Endothelial cell of umbilical vein (primary cell): ENCODE measurements at regions not wholly inside any gene's neighbourhood (a gene's known extent, or its start where the extent isn't known, plus 50 kb on each side); places are given as distances from the start of the nearest gene placed in this dataset.

Experiments
- BruUV-seq: library from RNA; stranded (reverse); fragments of 400-500 nt; replicated peaks from 2 replicates; lab custom pipeline; 2021; lab: Mats Ljungman, UMichigan
- CTCF ChIA-PET: fragments of 300-600, 350-600 bp; sonication (Branson Sonifier 250); formaldehyde crosslinking; loops from one replicate; lab custom pipeline; 2021; ENCODE audit warnings: antibody characterized with exemption, inconsistent platforms; lab: Charles Lee
- POLR2A ChIA-PET: fragments of 300-600, 350-600 bp; sonication (Branson Sonifier 250); formaldehyde crosslinking; loops from one replicate; lab custom pipeline; 2021; ENCODE audit warnings: antibody characterized with exemption, inconsistent platforms; lab: Charles Lee
- DNase-seq: peaks from one replicate; pipeline ENCODE4 v3.0.0-alpha.2; 2011; ENCODE audit warnings: low read depth, low spot score
- FAIRE-seq: peaks from 2 replicates; lab custom pipeline; 2011; peaks lifted over from hg19 to GRCh38; lab: Jason Lieb, UNC
- H2AFZ ChIP-seq: 2 replicates; pipeline ENCODE4 v1.6.0; 2012; ENCODE audit warnings: low read depth, low read length, control low read depth, inconsistent platforms
- H3K27ac ChIP-seq: 2 replicates; pipeline ENCODE4 v1.5.1; 2011; ENCODE audit warnings: low read depth, mild to moderate bottlenecking, control low read depth, low read length, moderate library complexity; ENCODE audit not compliant: insufficient read depth
- H3K27me3 ChIP-seq, 2 experiments: 2 replicates each; pipeline versions ENCODE4 v1.6.0 to v1.6.1; 2011; ENCODE audit warnings: low read length in 2 of 2, mixed read lengths in 1 of 2; ENCODE audit not compliant: control insufficient read depth in 2 of 2, insufficient read depth in 2 of 2
- H3K36me3 ChIP-seq, 2 experiments: 2 replicates in 1 of 2; 3 replicates in 1 of 2; pipeline ENCODE4 v1.5.1; 2011; ENCODE audit warnings: low read length in 2 of 2, mild to moderate bottlenecking in 1 of 2, moderate library complexity in 1 of 2; ENCODE audit not compliant: control insufficient read depth in 2 of 2, insufficient read depth in 2 of 2; ENCODE audit errors: extremely low read depth in 1 of 2
- H3K4me1 ChIP-seq: 3 replicates; pipeline ENCODE4 v1.5.1; 2011; ENCODE audit warnings: mild to moderate bottlenecking, low read length; ENCODE audit not compliant: control insufficient read depth, insufficient read depth; ENCODE audit errors: extremely low read depth
- H3K4me2 ChIP-seq: 2 replicates; pipeline ENCODE4 v1.6.1; 2011; ENCODE audit warnings: low read length, control low read depth, mixed read lengths; ENCODE audit not compliant: insufficient read depth
- H3K4me3 ChIP-seq, 3 experiments: fragments of 200-600 bp in 1 of 3; sonication (generic), shearing (Covaris generic) in 1 of 3; replicated peaks in 1 of 3; 2 replicates each; pipeline ENCODE4 v1.5.1; 2011 to 2016; ENCODE audit warnings: control low read depth in 3 of 3, low read length in 3 of 3, mild to moderate bottlenecking in 2 of 3, inconsistent platforms in 1 of 3, low read depth in 1 of 3, moderate library complexity in 1 of 3; ENCODE audit not compliant: insufficient read depth in 1 of 3
- H3K79me2 ChIP-seq: 2 replicates; pipeline ENCODE4 v1.6.0; 2012; ENCODE audit warnings: low read length, inconsistent platforms; ENCODE audit not compliant: control insufficient read depth, insufficient read depth
- H3K9ac ChIP-seq: replicated peaks from 2 replicates; pipeline ENCODE3; 2011; ENCODE audit warnings: low read length, control low read depth; ENCODE audit not compliant: insufficient read depth; ENCODE audit errors: extremely low read depth
- H3K9me1 ChIP-seq: replicated peaks from 3 replicates; pipeline ENCODE4 v1.6.0; 2011; ENCODE audit warnings: mild to moderate bottlenecking, low read length; ENCODE audit not compliant: control insufficient read depth, insufficient read depth; ENCODE audit errors: extremely low read depth
- H3K9me3 ChIP-seq: replicated peaks from 2 replicates; pipeline ENCODE4 v1.5.1; 2012; ENCODE audit warnings: low read length, inconsistent platforms; ENCODE audit not compliant: control insufficient read depth, insufficient read depth
- H4K20me1 ChIP-seq: replicated peaks from 2 replicates; pipeline ENCODE3; 2011; ENCODE audit warnings: mild to moderate bottlenecking, low read length; ENCODE audit not compliant: control insufficient read depth, insufficient read depth; ENCODE audit errors: extremely low read depth
- EZH2 ChIP-seq: IDR thresholded peaks from 2 replicates; pipeline ENCODE4 v1.6.1; 2012; ENCODE audit warnings: borderline replicate concordance, low read depth, mild to moderate bottlenecking, moderate library complexity, low read length, inconsistent platforms; ENCODE audit not compliant: severe bottlenecking
- FOS ChIP-seq: IDR thresholded peaks from 2 replicates; pipeline ENCODE4 v1.6.1; 2011; ENCODE audit warnings: mild to moderate bottlenecking, low read length, moderate library complexity, borderline replicate concordance; ENCODE audit not compliant: insufficient read depth
- GATA2 ChIP-seq: IDR thresholded peaks from 2 replicates; pipeline ENCODE4 v1.7.0; 2011; ENCODE audit warnings: low read depth, mild to moderate bottlenecking, moderate library complexity, mixed read lengths, low read length; ENCODE audit not compliant: insufficient read length, insufficient read depth
- JUN ChIP-seq: IDR thresholded peaks from 2 replicates; pipeline ENCODE4 v1.6.1; 2011; ENCODE audit warnings: borderline replicate concordance, low read depth; ENCODE audit not compliant: insufficient read length, insufficient read depth
- MYC ChIP-seq: IDR thresholded peaks from one replicate; pipeline ENCODE4 v1.6.1; 2011; ENCODE audit warnings: mild to moderate bottlenecking, low read depth, low read length
- POLR2A ChIP-seq: IDR thresholded peaks from 2 replicates; pipeline ENCODE4 v1.6.1; 2012; ENCODE audit warnings: low read depth, mild to moderate bottlenecking, control low read depth, low read length
- POLR2AphosphoS5 ChIP-seq: IDR thresholded peaks from 2 replicates; pipeline ENCODE4 v1.6.1; 2012; ENCODE audit warnings: low read depth, mild to moderate bottlenecking, control low read depth, low read length, moderate library complexity; ENCODE audit not compliant: insufficient read depth
- dilution Hi-C: fragments of 300-500 bp; cut with MboI; formaldehyde crosslinking; loops from one replicate; pipeline ENCODE4 v1.15.0; 2019; ENCODE audit warnings: low sequenced_read_pairs; ENCODE audit not compliant: extremely low pct_ligation_motif_present
- intact Hi-C: fragments of 100-400 bp; cut with micrococcal nuclease; formaldehyde crosslinking; loops from one replicate; pipeline ENCODE4 v1.10.0; 2022
- TF ChIP-seq, protein P1 (sequence below): IDR thresholded peaks from 2 replicates; pipeline ENCODE4 v1.6.1; 2011; ENCODE audit not compliant: insufficient read depth, insufficient read length
- TF ChIP-seq, protein P2 (sequence below), 2 donors: IDR thresholded peaks; 1 replicate in 1 of 2; 2 replicates in 1 of 2; pipeline ENCODE4 v1.5.1; 2011; ENCODE audit warnings: low read length in 2 of 2, mild to moderate bottlenecking in 2 of 2, moderate library complexity in 2 of 2, control low read depth in 1 of 2, inconsistent platforms in 1 of 2, low read depth in 1 of 2; ENCODE audit not compliant: insufficient read depth in 1 of 2; ENCODE audit errors: extremely low read depth in 1 of 2

DNA sequence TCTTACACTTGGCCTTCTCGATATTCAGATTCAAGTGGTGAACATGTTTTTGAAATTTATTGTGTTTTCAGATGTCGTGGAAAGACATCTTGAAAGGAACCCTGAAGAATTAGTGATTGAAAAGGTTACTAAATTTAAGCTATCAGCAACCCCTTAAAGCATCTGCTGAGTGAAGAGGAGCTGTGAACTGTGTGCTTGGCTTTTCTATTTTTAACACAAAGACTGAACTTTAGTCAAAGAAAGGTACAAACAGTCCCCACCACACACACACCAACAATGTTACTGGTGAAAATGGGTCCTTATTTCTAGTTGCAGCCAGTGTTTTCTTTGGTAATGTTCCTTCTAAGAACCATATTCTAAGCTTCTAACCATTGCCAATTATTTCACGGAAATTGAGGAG is 95.1 kb downstream of the CYRIA start:
- no peaks in the 10 kb centered on the region for H3K79me2 ChIP-seq
- ChIA-PET POLR2A (no interaction called here), CTCF (interaction anchor here (1.0 kb wide), 2 partner anchors 9 to 19 kb away, joined by 3 read pairs; no protein-coding TSS in a partner anchor)
- no peak for TF ChIP-seq POLR2AphosphoS5
- no peak for TF ChIP-seq GATA2
- no peak for TF ChIP-seq JUN
- TF ChIP-seq POLR2A, result no peak
- TF ChIP-seq, protein P1, sequence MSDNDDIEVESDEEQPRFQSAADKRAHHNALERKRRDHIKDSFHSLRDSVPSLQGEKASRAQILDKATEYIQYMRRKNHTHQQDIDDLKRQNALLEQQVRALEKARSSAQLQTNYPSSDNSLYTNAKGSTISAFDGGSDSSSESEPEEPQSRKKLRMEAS, result no peak
- TF ChIP-seq, protein P2, sequence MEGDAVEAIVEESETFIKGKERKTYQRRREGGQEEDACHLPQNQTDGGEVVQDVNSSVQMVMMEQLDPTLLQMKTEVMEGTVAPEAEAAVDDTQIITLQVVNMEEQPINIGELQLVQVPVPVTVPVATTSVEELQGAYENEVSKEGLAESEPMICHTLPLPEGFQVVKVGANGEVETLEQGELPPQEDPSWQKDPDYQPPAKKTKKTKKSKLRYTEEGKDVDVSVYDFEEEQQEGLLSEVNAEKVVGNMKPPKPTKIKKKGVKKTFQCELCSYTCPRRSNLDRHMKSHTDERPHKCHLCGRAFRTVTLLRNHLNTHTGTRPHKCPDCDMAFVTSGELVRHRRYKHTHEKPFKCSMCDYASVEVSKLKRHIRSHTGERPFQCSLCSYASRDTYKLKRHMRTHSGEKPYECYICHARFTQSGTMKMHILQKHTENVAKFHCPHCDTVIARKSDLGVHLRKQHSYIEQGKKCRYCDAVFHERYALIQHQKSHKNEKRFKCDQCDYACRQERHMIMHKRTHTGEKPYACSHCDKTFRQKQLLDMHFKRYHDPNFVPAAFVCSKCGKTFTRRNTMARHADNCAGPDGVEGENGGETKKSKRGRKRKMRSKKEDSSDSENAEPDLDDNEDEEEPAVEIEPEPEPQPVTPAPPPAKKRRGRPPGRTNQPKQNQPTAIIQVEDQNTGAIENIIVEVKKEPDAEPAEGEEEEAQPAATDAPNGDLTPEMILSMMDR (IDR thresholded peaks at IDR 0.05; ENCODE audit: extremely low read depth in 1 of 2, insufficient read depth in 1 of 2, low read depth in 1 of 2, low read length in 2 of 2), result no peak
- no peak for TF ChIP-seq EZH2
- no peak for TF ChIP-seq MYC
- TF ChIP-seq FOS, result no peak
- no peaks in the 10 kb centered on the region for H3K36me3 ChIP-seq
- no peak overlapping the region for H2AFZ ChIP-seq
- intact Hi-C loops (no loop called here), dilution Hi-C loops (no loop called here)
- no peak overlapping the region for H3K27ac ChIP-seq
- DNase-seq (no peak), FAIRE-seq (no peak)
- no peaks in the 10 kb centered on the region for H3K9me3 ChIP-seq
- no peak overlapping the region for H3K9ac ChIP-seq
- no peaks in the 10 kb centered on the region for H4K20me1 ChIP-seq
- no peaks in the 10 kb centered on the region for H3K27me3 ChIP-seq
- no peak overlapping the region for H3K4me2 ChIP-seq
- no peak overlapping the region for H3K4me3 ChIP-seq
- no peaks in the 10 kb centered on the region for H3K4me1 ChIP-seq
- no peaks in the 10 kb centered on the region for H3K9me1 ChIP-seq
- no TSS peak for BruUV-seq
